IMR-90 (cell line): ENCODE measurements at regions not wholly inside any gene's neighbourhood (a gene's known extent, or its start where the extent isn't known, plus 50 kb on each side); places are given as distances from the start of the nearest gene placed in this dataset.
"Not testable (repeated sequence)": the region's sequence is repeated elsewhere in the genome, so short reads cannot be mapped to it uniquely, and the experiment has no call there.

Experiments used
- ATAC-seq: fragments of 200-7000 bp; cut with Tn5 transposase; 2 replicates; pipeline ENCODE4 v1.9.1; 2020; ENCODE audit warnings: low read depth, mild to moderate bottlenecking, moderate library complexity
- BruUV-seq: library from RNA; stranded (reverse); fragments of 400-500 nt; replicated peaks from 2 replicates; lab custom pipeline; 2021; lab: Mats Ljungman, UMichigan
- CTCF ChIA-PET: fragments of 300-600 bp; formaldehyde crosslinking; extraction: SDS; loops from one replicate; lab custom pipeline; 2021; ENCODE audit warnings: antibody characterized with exemption; lab: Yijun Ruan, JAX
- POLR2A ChIA-PET: fragments of 300-600 bp; sonication (Branson Sonifier 250); formaldehyde crosslinking; loops from one replicate; lab custom pipeline; 2022; ENCODE audit warnings: antibody characterized with exemption; ENCODE audit not compliant: unreplicated experiment; lab: Charles Lee
- DNase-seq: peaks from one replicate; pipeline ENCODE4 v3.0.0; 2013
- H2AFZ ChIP-seq: replicated peaks from 2 replicates; pipeline ENCODE3; 2013; ENCODE audit warnings: low read length, mild to moderate bottlenecking; ENCODE audit not compliant: poor library complexity
- H2AK5ac ChIP-seq: 2 replicates; pipeline ENCODE4 v1.6.1; 2013; ENCODE audit warnings: low read depth, low read length, inconsistent platforms
- H2AK9ac ChIP-seq: replicated peaks from 2 replicates; pipeline ENCODE3; 2013; ENCODE audit warnings: mild to moderate bottlenecking, low read depth, low read length, moderate library complexity; ENCODE audit not compliant: poor library complexity
- H2BK120ac ChIP-seq: 2 replicates; pipeline ENCODE4 v1.6.1; 2013; ENCODE audit warnings: low read depth, low read length, inconsistent platforms
- H2BK15ac ChIP-seq: 3 replicates; pipeline ENCODE4 v1.6.1; 2013; ENCODE audit warnings: low read depth, low read length, inconsistent platforms
- H2BK20ac ChIP-seq: 2 replicates; pipeline ENCODE4 v1.6.1; 2013; ENCODE audit warnings: low read depth, mild to moderate bottlenecking, inconsistent platforms, low read length, moderate library complexity
- H2BK5ac ChIP-seq: 2 replicates; pipeline ENCODE4 v1.6.1; 2013; ENCODE audit warnings: mild to moderate bottlenecking, low read depth, low read length, inconsistent platforms; ENCODE audit not compliant: poor library complexity, severe bottlenecking
- H3K14ac ChIP-seq: replicated peaks from 2 replicates; pipeline ENCODE4 v1.6.1; 2013; ENCODE audit warnings: low read depth, low read length, inconsistent platforms
- H3K18ac ChIP-seq: 2 replicates; pipeline ENCODE4 v1.6.1; 2013; ENCODE audit warnings: low read depth, low read length, control low read depth
- H3K23ac ChIP-seq: 2 replicates; pipeline ENCODE4 v1.6.1; 2013; ENCODE audit warnings: low read depth, low read length, inconsistent platforms
- H3K27ac ChIP-seq: 2 replicates; pipeline ENCODE4 v1.5.1; 2013; ENCODE audit warnings: mild to moderate bottlenecking, control low read depth, low read length; ENCODE audit not compliant: insufficient read depth
- H3K27me3 ChIP-seq: 2 replicates; pipeline ENCODE4 v1.6.1; 2013; ENCODE audit warnings: low read length; ENCODE audit not compliant: control insufficient read depth, insufficient read depth
- H3K36me3 ChIP-seq: 2 replicates; pipeline ENCODE4 v1.6.1; 2013; ENCODE audit warnings: low read length, mixed read lengths; ENCODE audit not compliant: control insufficient read depth, insufficient read depth
- H3K4ac ChIP-seq: 2 replicates; pipeline ENCODE4 v1.6.1; 2013; ENCODE audit warnings: low read depth, low read length, inconsistent platforms
- H3K4me1 ChIP-seq: 2 replicates; pipeline ENCODE4 v1.6.1; 2013; ENCODE audit warnings: low read length, mixed read lengths; ENCODE audit not compliant: control insufficient read depth, insufficient read depth
- H3K4me2 ChIP-seq: 2 replicates; pipeline ENCODE4 v1.6.1; 2013; ENCODE audit warnings: low read depth, mild to moderate bottlenecking, control low read depth, low read length, moderate library complexity
- H3K4me3 ChIP-seq: 2 replicates; pipeline ENCODE4 v1.5.1; 2013; ENCODE audit warnings: low read depth, mild to moderate bottlenecking, control low read depth, low read length, moderate library complexity; ENCODE audit not compliant: insufficient read depth
- H3K56ac ChIP-seq: 2 replicates; pipeline ENCODE4 v1.6.1; 2013; ENCODE audit warnings: low read length, inconsistent platforms; ENCODE audit not compliant: insufficient read depth; ENCODE audit errors: extremely low read depth
- H3K79me1 ChIP-seq, 2 experiments: 2 replicates each; pipeline ENCODE4 v1.6.1; 2013; ENCODE audit warnings: low read length in 2 of 2, inconsistent platforms in 1 of 2, low read depth in 1 of 2
- H3K9ac ChIP-seq: 2 replicates; pipeline ENCODE4 v1.6.1; 2013; ENCODE audit warnings: low read depth, low read length, control low read depth
- H3K9me1 ChIP-seq: 2 replicates; pipeline ENCODE4 v1.6.1; 2013; ENCODE audit warnings: low read length, inconsistent platforms; ENCODE audit not compliant: insufficient read depth
- H3K9me3 ChIP-seq: 2 replicates; pipeline ENCODE4 v1.6.1; 2013; ENCODE audit warnings: low read length; ENCODE audit not compliant: control insufficient read depth, insufficient read depth
- H4K20me1 ChIP-seq: 2 replicates; pipeline ENCODE4 v1.6.1; 2013; ENCODE audit warnings: low read length, inconsistent platforms; ENCODE audit not compliant: insufficient read depth
- H4K5ac ChIP-seq: 2 replicates; pipeline ENCODE4 v1.6.1; 2013; ENCODE audit warnings: mild to moderate bottlenecking, low read depth, low read length, control low read depth
- H4K8ac ChIP-seq, 2 experiments: 2 replicates each; pipeline ENCODE4 v1.6.1; 2013; ENCODE audit warnings: low read depth in 2 of 2, low read length in 2 of 2, control low read depth in 1 of 2, inconsistent platforms in 1 of 2
- H4K91ac ChIP-seq: 2 replicates; pipeline ENCODE4 v1.6.1; 2013; ENCODE audit warnings: low read depth, low read length, inconsistent platforms; ENCODE audit not compliant: insufficient read depth
- WGBS, 2 experiments: methylation state at CpG; one replicate each; pipeline versions ENCODE4 v1.1.5 to v1.1.7; 2013; ENCODE audit warnings: missing lambda C conversion rate in 2 of 2; ENCODE audit not compliant: insufficient read length in 1 of 2; ENCODE audit errors: extremely low coverage in 2 of 2; 5-methylcytosine and 5-hydroxymethylcytosine counted together
- dilution Hi-C: fragments of 300-500 bp; cut with HindIII; formaldehyde crosslinking; loops from one replicate; pipeline ENCODE4 v1.14.3; 2018; ENCODE audit warnings: low sequenced_read_pairs; ENCODE audit not compliant: unreplicated experiment
- in situ Hi-C: fragments of 300-500 bp; cut with MboI; formaldehyde crosslinking; loops from 3 replicates; pipeline ENCODE4 v1.14.3; 2019; ENCODE audit warnings: low sequenced_read_pairs, inconsistent platforms, mixed read lengths
- intact Hi-C: fragments of 100-400 bp; cut with micrococcal nuclease; formaldehyde crosslinking; loops from 2 replicates; pipeline ENCODE4 v1.10.0; 2022

DNA sequence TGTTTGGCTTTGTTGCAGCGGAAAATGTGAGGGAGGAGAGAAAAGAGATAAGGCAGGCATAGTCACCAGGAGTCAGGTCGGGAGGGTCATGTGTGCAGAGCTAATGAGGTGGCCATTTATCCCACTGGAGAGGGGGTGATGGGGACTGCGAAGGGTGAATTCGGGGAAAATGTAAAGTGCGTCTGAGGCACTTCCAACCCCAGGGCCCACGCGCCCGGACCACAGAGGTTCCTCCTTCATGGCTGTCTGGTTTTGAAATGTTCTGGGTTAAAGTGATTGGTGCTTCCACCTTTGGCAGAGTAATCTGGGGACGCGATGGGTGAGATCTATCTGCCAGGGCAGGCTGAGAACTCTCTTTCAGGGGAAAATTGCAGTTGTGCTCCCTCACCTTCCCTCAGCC is 145.9 kb downstream of the GTF2IRD2B start:
- H4K20me1 ChIP-seq, H3K27me3 ChIP-seq, dilution Hi-C loops, BruUV-seq, POLR2A ChIA-PET, H4K8ac ChIP-seq, H2BK20ac ChIP-seq, H4K5ac ChIP-seq, H3K9me3 ChIP-seq, H3K9ac ChIP-seq, H3K9me1 ChIP-seq, ATAC-seq, H3K27ac ChIP-seq, intact Hi-C loops, H2BK5ac ChIP-seq, H2BK120ac ChIP-seq, DNase-seq, H3K79me1 ChIP-seq, H3K4me2 ChIP-seq, H2BK15ac ChIP-seq, H3K4ac ChIP-seq, H3K4me1 ChIP-seq, H2AK5ac ChIP-seq, H3K18ac ChIP-seq, H3K23ac ChIP-seq, H3K14ac ChIP-seq, CTCF ChIA-PET, H2AFZ ChIP-seq, in situ Hi-C loops, H4K91ac ChIP-seq, H3K36me3 ChIP-seq, H2AK9ac ChIP-seq, H3K4me3 ChIP-seq, H3K56ac ChIP-seq: not testable (repeated sequence)
- WGBS, 2 experiments: no CpG with 5 or more reads among the region's 10 CpGs

DNA sequence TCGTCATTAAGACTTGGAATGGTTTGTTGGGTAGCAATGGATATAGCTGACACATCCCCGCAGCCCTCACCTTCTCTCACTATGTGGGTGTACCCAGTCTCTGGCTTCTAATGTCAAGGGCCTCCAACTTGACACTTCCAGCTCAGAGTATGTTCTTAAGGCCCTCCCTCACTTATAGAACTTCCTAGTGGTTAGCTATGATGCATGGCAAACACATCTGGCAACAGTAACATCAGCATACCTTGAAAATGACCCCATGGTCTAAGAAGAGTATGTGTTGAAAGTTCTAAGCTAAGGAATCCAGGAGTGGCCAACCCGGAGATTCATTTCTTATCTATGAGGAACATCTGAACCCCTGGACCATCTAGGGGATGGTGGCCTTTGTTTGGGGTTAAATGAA is 151.2 kb downstream of the GTF2IRD2B start:
- H4K8ac ChIP-seq, POLR2A ChIA-PET, H4K20me1 ChIP-seq, H2AK9ac ChIP-seq, H3K4me3 ChIP-seq, H3K79me1 ChIP-seq, H3K9me3 ChIP-seq, H3K4ac ChIP-seq, DNase-seq, H3K4me2 ChIP-seq, H4K5ac ChIP-seq, H3K56ac ChIP-seq, H3K23ac ChIP-seq, CTCF ChIA-PET, H3K18ac ChIP-seq, H2BK15ac ChIP-seq, H3K14ac ChIP-seq, H2BK20ac ChIP-seq, H3K36me3 ChIP-seq, H4K91ac ChIP-seq, H3K9me1 ChIP-seq, intact Hi-C loops, dilution Hi-C loops, H3K27me3 ChIP-seq, H2AFZ ChIP-seq, H3K4me1 ChIP-seq, H3K27ac ChIP-seq, H2BK120ac ChIP-seq, H2BK5ac ChIP-seq, H3K9ac ChIP-seq, in situ Hi-C loops, H2AK5ac ChIP-seq: not testable (repeated sequence)
- peak; percentile 72 for ATAC-seq
- TSS peak; percentile 48 for BruUV-seq
- WGBS, 2 experiments: no CpG with 5 or more reads among the region's 3 CpGs
